Esophagus squamous epithelium (tissue), 5 donors: ENCODE measurements at regions not wholly inside any gene's neighbourhood (a gene's known extent, or its start where the extent isn't known, plus 50 kb on each side); places are given as distances from the start of the nearest gene placed in this dataset.
A peak's percentile ranks its signal among the peaks of the same experiment; 100 is the strongest.

ENCODE experiments used
- DNase-seq: peaks from one replicate; lab custom pipeline; 2025; lab: John Stamatoyannopoulos, UW
- H3K27ac ChIP-seq, 4 donors: fragments of 200-600 bp; sonication (generic); one replicate each; pipeline ENCODE4 v1.5.1; 2016 to 2019; ENCODE audit warnings: mild to moderate bottlenecking in 1 of 4
- H3K27me3 ChIP-seq, 4 donors: fragments of 200-600 bp; sonication (generic); 1 replicate in 3 of 4; 2 replicates in 1 of 4; pipeline versions ENCODE4 v1.5.1 to v1.6.0; 2017 to 2021; ENCODE audit warnings: antibody characterized with exemption in 1 of 4
- H3K36me3 ChIP-seq, 3 donors: fragments of 200-600 bp; sonication (generic); one replicate each; pipeline ENCODE4 v1.5.1; 2016 to 2019
- H3K4me1 ChIP-seq, 3 donors: fragments of 200-600 bp; sonication (generic); one replicate each; pipeline ENCODE4 v1.5.1; 2017 to 2019
- H3K4me3 ChIP-seq, 4 donors: fragments of 200-600 bp; sonication (generic); 1 replicate in 3 of 4; 2 replicates in 1 of 4; pipeline ENCODE4 v1.5.1; 2016 to 2019; ENCODE audit warnings: mild to moderate bottlenecking in 2 of 4, moderate library complexity in 1 of 4
- H3K9me3 ChIP-seq, 3 donors: fragments of 200-600 bp; sonication (generic); one replicate each; pipeline ENCODE4 v1.5.1; 2016 to 2019
- POLR2A ChIP-seq, 4 donors: fragments of 450-650 bp; IDR thresholded peaks; one replicate each; pipeline ENCODE4 v1.6.1; 2017; ENCODE audit warnings: antibody characterized with exemption in 4 of 4, mild to moderate bottlenecking in 4 of 4, moderate library complexity in 3 of 4
- WGBS, 2 donors: methylation state at CpG; one replicate each; pipeline ENCODE4 v1.1.5; 2018; 5-methylcytosine and 5-hydroxymethylcytosine counted together
- intact Hi-C: fragments of 100-400 bp; cut with DNase I; formaldehyde crosslinking; loops from one replicate; pipeline ENCODE4 v1.15.0; 2022
- TF ChIP-seq, protein P1 (sequence below), 6 experiments: fragments of 450-650 bp in 4 of 6; fragments of 200-600 bp in 2 of 6; sonication (generic) in 2 of 6; IDR thresholded peaks; one replicate each; pipeline ENCODE4 v1.5.1; 2016 to 2019; ENCODE audit warnings: antibody characterized with exemption in 6 of 6, mild to moderate bottlenecking in 4 of 6, moderate library complexity in 4 of 6
- donor health status: DM: yes; HTN: yes; CAD: no.

DNA sequence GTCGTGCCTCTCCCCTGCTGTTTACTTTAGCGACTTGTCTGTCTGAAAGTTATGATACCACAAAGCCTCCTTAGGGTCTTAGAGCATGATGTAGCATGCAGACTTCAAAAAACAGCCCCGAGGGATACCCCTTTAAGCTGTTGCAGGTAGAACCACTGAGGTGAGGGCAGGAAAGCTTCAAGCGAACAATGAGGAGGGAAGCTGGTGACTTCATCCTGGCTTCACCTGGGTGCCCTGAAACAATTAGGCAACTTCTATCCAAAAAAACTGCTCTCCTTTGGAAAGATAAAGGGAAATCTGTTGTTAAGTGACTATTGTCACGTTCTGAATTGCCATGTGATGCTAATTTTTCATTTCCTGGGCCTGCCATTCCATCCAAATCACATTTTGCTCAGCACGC, 231.6 kb downstream of the SOX2 start:
- DNase-seq = no peak
- WGBS, 2 donors = 34 to 47% methylated on average over 6 of the region's 6 CpGs
- H3K27me3 ChIP-seq = no peaks in the 10 kb centered on the region
- no peaks in the 10 kb centered on the region for H3K36me3 ChIP-seq
- H3K27ac ChIP-seq = no peak overlapping the region
- no peak overlapping the region for H3K4me3 ChIP-seq
- peaks cover 0 to 15% (median 4%) of the 10 kb centered on the region in 3 donors for H3K4me1 ChIP-seq
- intact Hi-C loops = no loop called here
- no peaks in the 10 kb centered on the region for H3K9me3 ChIP-seq
- TF ChIP-seq POLR2A (IDR thresholded peaks at IDR 0.05) = no peak
- TF ChIP-seq, protein P1, sequence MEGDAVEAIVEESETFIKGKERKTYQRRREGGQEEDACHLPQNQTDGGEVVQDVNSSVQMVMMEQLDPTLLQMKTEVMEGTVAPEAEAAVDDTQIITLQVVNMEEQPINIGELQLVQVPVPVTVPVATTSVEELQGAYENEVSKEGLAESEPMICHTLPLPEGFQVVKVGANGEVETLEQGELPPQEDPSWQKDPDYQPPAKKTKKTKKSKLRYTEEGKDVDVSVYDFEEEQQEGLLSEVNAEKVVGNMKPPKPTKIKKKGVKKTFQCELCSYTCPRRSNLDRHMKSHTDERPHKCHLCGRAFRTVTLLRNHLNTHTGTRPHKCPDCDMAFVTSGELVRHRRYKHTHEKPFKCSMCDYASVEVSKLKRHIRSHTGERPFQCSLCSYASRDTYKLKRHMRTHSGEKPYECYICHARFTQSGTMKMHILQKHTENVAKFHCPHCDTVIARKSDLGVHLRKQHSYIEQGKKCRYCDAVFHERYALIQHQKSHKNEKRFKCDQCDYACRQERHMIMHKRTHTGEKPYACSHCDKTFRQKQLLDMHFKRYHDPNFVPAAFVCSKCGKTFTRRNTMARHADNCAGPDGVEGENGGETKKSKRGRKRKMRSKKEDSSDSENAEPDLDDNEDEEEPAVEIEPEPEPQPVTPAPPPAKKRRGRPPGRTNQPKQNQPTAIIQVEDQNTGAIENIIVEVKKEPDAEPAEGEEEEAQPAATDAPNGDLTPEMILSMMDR (IDR thresholded peaks at IDR 0.05) = no peak

DNA sequence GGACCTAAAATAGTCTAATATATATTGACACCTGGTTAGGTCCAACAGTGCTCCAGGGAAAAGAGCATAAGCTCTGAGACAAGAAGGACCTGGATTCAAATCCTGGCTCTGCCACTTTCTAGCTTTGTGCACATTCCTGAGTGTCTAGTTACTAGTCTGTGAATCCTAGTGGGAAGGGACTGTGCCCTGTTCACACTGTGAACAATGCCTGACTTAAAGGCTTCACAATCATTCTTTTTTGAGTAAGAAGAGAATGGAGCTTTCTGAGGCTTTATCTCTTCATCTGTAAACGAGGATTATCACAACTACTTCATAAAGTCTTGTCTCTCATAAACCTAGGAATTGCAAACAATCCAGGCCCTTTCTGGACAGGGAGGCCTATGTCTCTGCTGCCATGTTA, 235.9 kb downstream of the SOX2 start:
- Histone ChIP-seq H3K4me3 (no peak overlapping the region), H3K9me3 (no peaks in the 10 kb centered on the region), H3K27me3 (no peaks in the 10 kb centered on the region), H3K27ac (no peak overlapping the region), H3K36me3 (no peaks in the 10 kb centered on the region), H3K4me1 (peaks cover 0 to 5% (median 4%) of the 10 kb centered on the region in 3 donors)
- DNase-seq = no peak
- WGBS, 2 donors = 50 to 52% methylated on average over 1 of the region's 1 CpG
- intact Hi-C loops = no loop called here
- TF ChIP-seq POLR2A (IDR thresholded peaks at IDR 0.05) = no peak
- TF ChIP-seq, protein P1 (IDR thresholded peaks at IDR 0.05) = no peak

DNA sequence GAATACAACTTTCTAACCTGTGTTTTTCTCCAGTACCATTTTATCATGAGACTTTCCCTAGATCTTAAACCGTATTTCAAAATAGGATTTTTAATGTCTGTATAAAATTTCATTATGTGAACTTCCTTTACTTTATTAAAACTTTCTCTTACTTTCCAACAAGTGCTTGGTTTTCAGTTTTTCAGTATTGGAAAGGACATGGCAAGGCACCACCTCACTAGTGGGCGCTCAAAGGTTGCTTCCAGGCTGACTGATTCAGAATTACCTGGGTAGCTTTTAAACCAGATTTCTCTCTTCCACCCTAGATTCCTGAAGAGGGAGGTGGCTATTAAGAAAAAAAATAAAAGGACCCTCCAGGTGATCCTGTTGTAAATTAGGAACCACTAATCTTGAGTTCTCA, 236.6 kb downstream of the SOX2 start:
- Histone ChIP-seq H3K27me3 (no peaks in the 10 kb centered on the region), H3K27ac (no peak overlapping the region), H3K36me3 (no peaks in the 10 kb centered on the region), H3K4me1 (peaks cover 0 to 2% (median 1%) of the 10 kb centered on the region in 3 donors), H3K9me3 (no peaks in the 10 kb centered on the region), H3K4me3 (no peak overlapping the region)
- no peak for TF ChIP-seq POLR2A (IDR thresholded peaks at IDR 0.05)
- TF ChIP-seq, protein P1 (IDR thresholded peaks at IDR 0.05) = peak in 3 of 6 experiments; percentile 4 to 57 (median 19)
- no peak for DNase-seq
- WGBS, 2 donors = 78 to 79% methylated on average over 2 of the region's 2 CpGs
- intact Hi-C loops = no loop called here

DNA sequence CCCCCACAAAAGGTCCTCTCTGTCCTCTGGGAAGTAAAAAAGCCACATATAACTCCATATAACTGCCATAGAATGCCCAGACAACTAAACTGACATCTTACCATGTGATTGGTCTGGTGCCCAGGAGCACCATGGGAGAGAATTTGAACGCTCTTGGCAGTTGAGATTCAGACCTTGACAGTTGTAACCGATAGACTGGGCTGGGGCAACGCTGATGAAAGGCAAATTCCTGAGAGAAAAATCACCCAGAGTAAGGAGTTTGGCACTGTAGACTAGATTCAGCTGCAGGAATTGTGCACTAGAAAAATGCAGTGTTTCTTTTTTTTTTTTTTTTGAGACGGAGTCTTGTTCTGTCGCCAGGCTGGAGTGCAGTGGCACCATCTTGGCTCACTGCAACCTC, 240.5 kb downstream of the SOX2 start:
- no peak for DNase-seq
- no peak overlapping the region for H3K4me3 ChIP-seq
- no peaks in the 10 kb centered on the region for H3K27me3 ChIP-seq
- intact Hi-C loops = no loop called here
- no peaks in the 10 kb centered on the region for H3K36me3 ChIP-seq
- no peaks in the 10 kb centered on the region for H3K9me3 ChIP-seq
- WGBS, 2 donors = 47 to 76% methylated on average over 5 of the region's 5 CpGs
- H3K4me1 ChIP-seq = peaks cover 0 to 19% (median 0%) of the 10 kb centered on the region in 3 donors
- no peak overlapping the region for H3K27ac ChIP-seq
- no peak for TF ChIP-seq POLR2A (IDR thresholded peaks at IDR 0.05)
- TF ChIP-seq, protein P1 (IDR thresholded peaks at IDR 0.05) = no peak

DNA sequence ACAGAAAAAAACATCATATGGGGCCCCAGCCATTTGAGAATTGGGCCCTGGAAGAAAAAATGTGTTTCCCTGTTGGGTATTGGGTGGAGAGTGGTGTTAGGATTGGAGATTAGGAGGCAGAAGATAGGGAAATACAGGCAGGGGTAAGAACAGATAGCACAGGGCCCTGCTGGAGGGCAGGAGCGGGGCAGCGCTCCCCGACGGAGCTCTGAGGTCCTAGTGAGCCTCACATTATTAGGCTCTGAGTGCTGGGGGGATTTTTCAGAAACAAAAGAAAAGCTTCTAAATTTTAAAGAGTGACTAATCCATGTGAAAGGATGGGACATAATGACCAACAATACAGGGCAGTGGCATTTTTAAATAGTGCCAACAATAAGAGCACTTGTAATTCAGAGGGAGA, 241.2 kb downstream of the SOX2 start:
- Histone ChIP-seq H3K4me1 (peaks cover 0 to 20% (median 0%) of the 10 kb centered on the region in 3 donors), H3K9me3 (no peaks in the 10 kb centered on the region), H3K36me3 (no peaks in the 10 kb centered on the region), H3K4me3 (no peak overlapping the region), H3K27ac (no peak overlapping the region), H3K27me3 (no peaks in the 10 kb centered on the region)
- TF ChIP-seq, protein P1 (IDR thresholded peaks at IDR 0.05) = no peak
- TF ChIP-seq POLR2A (IDR thresholded peaks at IDR 0.05) = no peak
- intact Hi-C loops = no loop called here
- no peak for DNase-seq
- 69 to 70% methylated on average over 4 of the region's 4 CpGs for WGBS, 2 donors
